ENCODE measurements at regions not wholly inside any gene's neighbourhood (a gene's known extent, or its start where the extent isn't known, plus 50 kb on each side); places are given as distances from the start of the nearest gene placed in this dataset.

DNA sequence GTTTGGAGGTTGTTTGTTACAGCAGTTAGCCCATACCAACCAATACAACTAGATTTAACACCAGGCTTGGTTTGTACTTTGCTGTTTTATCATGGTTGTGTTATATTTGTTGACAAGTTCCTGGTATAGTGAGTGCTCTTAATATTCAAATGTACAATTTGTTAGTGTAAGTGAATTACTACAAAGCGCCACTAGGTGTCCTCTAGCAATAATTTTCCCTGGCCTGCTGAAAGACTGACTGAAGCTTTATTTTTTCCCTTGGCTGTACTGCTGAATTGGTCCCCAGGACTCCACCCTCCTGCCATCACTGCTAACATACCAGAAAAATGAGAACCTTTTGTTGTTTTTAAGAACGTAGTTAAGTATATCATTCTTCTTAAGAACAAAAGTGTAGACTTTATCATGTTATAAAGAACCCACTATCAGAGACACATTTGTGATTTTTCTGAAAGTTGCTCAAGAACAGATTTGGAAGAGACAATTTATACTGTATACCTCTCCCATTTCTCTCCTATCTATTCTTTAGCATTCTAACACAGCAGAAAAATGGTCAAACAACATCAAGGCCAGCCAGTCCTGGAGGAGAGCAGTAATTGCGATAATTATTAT lies 75.3 kb upstream of the FAR2 start:
- TF ChIP-seq, protein P1, sequence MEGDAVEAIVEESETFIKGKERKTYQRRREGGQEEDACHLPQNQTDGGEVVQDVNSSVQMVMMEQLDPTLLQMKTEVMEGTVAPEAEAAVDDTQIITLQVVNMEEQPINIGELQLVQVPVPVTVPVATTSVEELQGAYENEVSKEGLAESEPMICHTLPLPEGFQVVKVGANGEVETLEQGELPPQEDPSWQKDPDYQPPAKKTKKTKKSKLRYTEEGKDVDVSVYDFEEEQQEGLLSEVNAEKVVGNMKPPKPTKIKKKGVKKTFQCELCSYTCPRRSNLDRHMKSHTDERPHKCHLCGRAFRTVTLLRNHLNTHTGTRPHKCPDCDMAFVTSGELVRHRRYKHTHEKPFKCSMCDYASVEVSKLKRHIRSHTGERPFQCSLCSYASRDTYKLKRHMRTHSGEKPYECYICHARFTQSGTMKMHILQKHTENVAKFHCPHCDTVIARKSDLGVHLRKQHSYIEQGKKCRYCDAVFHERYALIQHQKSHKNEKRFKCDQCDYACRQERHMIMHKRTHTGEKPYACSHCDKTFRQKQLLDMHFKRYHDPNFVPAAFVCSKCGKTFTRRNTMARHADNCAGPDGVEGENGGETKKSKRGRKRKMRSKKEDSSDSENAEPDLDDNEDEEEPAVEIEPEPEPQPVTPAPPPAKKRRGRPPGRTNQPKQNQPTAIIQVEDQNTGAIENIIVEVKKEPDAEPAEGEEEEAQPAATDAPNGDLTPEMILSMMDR (conservative IDR thresholded peaks at IDR 0.05; ENCODE audit: low read depth, low read length): peak; percentile 71
- no peak overlapping the region for H3K4me3 ChIP-seq (ENCODE audit: low read length)
- no peak for DNase-seq (ENCODE audit: low read depth)

DNA sequence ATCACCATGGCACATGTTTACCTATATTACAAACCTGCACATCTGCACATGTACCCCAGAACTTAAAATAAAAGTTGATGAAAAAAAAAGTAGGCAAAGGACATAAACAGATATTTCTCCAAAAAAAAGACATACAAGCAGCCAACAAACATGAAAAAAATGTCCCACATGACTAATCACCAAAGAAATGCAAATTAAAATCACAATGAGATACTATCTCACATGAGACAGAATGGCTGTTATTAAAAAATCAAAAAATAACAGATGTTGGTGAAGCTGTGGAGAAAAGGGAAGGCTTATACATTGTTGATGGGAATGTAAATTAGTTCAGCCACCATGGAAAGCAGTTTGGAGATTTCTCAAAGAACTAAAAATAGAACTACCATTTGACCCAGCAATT lies 68.0 kb upstream of the FAR2 start:
- no peak overlapping the region for H3K4me3 ChIP-seq (ENCODE audit: low read length)
- no peak for DNase-seq (ENCODE audit: low read depth)
- TF ChIP-seq, protein P1 (conservative IDR thresholded peaks at IDR 0.05; ENCODE audit: low read depth, low read length): no peak

DNA sequence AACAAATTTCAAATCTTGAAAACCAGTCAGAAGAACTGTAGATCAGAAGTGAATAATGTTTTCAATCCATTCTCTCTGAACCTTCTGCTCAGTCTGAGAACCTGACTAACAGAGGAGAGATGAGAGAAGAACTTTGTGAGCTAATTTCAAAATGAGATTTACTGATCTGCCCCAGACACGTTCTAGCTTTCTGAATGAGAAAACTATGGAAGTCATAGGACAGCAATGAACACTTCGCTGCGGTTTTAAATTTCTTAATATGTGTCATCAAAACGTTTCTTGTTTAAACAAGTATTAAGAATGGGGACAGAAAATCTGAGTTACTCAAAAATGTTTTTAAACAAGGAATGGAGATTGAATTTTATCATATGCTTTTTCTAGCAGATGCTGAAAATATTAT lies 66.6 kb upstream of the FAR2 start:
- H3K4me3 ChIP-seq (ENCODE audit: low read length): no peak overlapping the region
- DNase-seq (ENCODE audit: low read depth): no peak
- TF ChIP-seq, protein P1 (conservative IDR thresholded peaks at IDR 0.05; ENCODE audit: low read depth, low read length): no peak

DNA sequence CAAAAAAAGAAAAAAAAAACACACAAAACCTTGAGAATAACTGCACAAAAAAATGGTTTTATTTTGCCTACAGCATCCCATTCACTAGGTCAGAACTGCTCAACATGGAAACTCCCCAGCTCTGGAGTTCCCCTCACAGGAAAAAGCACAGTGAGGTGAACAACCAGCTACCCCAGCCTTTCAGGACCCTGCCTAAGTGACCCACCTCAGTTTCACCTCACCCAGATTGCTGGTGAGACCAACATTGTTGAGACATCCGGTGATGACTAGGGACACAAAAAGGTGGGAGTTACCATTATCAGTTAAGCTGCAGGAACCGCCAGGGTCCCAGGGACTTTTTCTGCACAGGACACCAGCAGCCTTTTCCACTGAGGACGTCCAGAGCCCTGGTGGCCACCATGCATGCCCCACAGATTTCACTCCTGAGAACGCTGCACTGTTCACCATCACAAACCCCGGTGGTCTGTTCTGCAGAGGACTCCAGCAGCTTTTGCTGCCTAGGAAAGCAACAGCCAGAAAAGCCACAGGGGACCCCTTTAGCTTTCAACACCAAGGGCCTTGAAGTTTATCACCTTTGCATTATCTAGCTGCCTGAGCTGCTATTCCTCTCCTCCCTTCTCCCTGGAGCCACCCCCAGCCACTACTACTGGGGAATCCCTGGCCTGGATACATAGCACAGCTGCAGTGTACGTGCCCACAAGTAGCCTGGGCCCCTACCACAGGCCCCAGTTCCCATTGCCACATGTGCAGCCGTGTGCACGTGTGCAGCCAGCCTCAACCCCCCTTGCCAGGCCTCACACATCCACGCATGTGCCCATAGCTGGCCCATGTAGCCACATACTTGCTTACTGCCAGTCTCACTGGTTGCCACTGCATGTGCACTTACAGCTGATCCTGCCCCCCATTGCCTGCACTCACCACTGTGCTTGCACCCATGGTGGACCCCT lies 62.5 kb upstream of the FAR2 start:
- H3K4me3 ChIP-seq (ENCODE audit: low read length): no peak overlapping the region
- no peak for DNase-seq (ENCODE audit: low read depth)
- TF ChIP-seq, protein P1 (conservative IDR thresholded peaks at IDR 0.05; ENCODE audit: low read depth, low read length): no peak

DNA sequence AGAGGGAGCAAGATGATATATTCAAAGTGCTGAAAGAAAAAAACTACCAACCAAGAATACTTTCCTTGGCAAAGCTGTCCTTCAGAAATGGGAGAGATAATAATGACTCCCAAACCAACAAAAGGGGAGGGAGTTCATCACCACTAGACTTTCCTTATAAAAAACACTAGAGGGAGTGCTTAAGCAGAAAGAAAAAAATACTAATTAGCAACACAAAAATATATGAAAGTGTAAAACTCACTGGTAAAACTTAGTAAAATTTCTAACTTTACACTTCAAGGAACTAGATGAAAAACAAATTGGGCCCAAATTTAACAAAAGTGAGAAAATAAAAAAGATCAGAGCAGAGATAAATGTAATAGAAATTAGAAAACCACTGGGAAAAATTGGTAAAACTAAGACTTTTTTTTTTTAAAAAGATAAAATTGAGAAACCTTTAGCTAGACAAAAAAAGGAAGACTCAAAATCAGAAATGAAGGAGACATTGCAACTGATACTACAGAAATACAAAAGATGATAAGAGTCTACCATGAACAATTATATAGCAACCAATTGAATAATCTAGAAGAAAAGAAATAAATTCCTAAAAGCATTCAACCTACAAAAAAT lies 60.4 kb upstream of the FAR2 start:
- no peak overlapping the region for H3K4me3 ChIP-seq (ENCODE audit: low read length)
- no peak for DNase-seq (ENCODE audit: low read depth)
- TF ChIP-seq, protein P1 (conservative IDR thresholded peaks at IDR 0.05; ENCODE audit: low read depth, low read length): peak; percentile 46

All from retinal pigment epithelial cell (primary cell).